Lower lobe of right lung (tissue), 2 donors: ENCODE measurements at regions not wholly inside any gene's neighbourhood (a gene's known extent, or its start where the extent isn't known, plus 50 kb on each side); places are given as distances from the start of the nearest gene placed in this dataset.
"Not testable (repeated sequence)": the region's sequence is repeated elsewhere in the genome, so short reads cannot be mapped to it uniquely, and the experiment has no call there.

Source experiments
- ATAC-seq, 2 donors: fragments of 200-7000 bp; cut with Tn5 transposase; one replicate each; pipeline ENCODE4 v1.9.1; 2020 to 2022; ENCODE audit warnings: mild to moderate bottlenecking in 2 of 2, moderate library complexity in 2 of 2
- DNase-seq: peaks from one replicate; pipeline ENCODE4 v3.0.0-alpha.2; 2020
- H3K27ac ChIP-seq: fragments of 200-600 bp; one replicate; pipeline ENCODE4 v1.8.0; 2022
- H3K27me3 ChIP-seq: fragments of 200-600 bp; one replicate; pipeline ENCODE4 v1.8.0; 2022; ENCODE audit warnings: low read depth
- H3K36me3 ChIP-seq: fragments of 200-600 bp; one replicate; pipeline ENCODE4 v1.8.0; 2022; ENCODE audit warnings: mild to moderate bottlenecking
- H3K4me1 ChIP-seq: fragments of 200-600 bp; one replicate; pipeline ENCODE4 v1.8.0; 2022
- H3K4me3 ChIP-seq: fragments of 200-600 bp; one replicate; pipeline ENCODE4 v1.8.0; 2022; ENCODE audit warnings: mild to moderate bottlenecking
- H3K9me3 ChIP-seq: fragments of 200-600 bp; one replicate; pipeline ENCODE4 v1.8.0; 2022
- intact Hi-C: fragments of 100-400 bp; cut with DNase I; formaldehyde crosslinking; loops from one replicate; pipeline ENCODE4 v1.11.0; 2022
- TF ChIP-seq, protein P1 (sequence below): fragments of 200-600 bp; IDR thresholded peaks from one replicate; pipeline ENCODE4 v1.8.0; 2022; ENCODE audit warnings: antibody characterized with exemption, mild to moderate bottlenecking
- donor health status: DM: no; HTN: yes; CAD: no; lungs with severe emphysema.

DNA sequence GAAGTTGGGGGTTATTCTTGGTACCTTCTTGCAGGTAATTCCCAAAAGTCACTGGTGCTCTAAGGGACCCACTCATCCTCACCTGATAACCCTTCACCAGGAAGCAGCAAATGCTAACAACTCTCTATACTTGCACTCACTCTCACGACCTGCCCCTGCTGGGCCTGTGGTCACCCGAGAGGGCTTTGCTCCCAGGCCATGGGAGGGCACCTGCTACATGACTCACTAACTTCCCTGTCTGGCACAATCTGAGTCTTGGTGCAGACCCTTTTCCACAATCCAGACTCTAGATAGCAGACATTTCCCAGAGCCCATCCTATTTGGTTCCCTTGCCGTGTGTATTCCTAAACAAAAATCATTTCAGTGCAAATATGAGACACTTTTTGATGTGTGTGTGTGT, 403.8 kb upstream of the FAT1 start:
- TF ChIP-seq, protein P1, sequence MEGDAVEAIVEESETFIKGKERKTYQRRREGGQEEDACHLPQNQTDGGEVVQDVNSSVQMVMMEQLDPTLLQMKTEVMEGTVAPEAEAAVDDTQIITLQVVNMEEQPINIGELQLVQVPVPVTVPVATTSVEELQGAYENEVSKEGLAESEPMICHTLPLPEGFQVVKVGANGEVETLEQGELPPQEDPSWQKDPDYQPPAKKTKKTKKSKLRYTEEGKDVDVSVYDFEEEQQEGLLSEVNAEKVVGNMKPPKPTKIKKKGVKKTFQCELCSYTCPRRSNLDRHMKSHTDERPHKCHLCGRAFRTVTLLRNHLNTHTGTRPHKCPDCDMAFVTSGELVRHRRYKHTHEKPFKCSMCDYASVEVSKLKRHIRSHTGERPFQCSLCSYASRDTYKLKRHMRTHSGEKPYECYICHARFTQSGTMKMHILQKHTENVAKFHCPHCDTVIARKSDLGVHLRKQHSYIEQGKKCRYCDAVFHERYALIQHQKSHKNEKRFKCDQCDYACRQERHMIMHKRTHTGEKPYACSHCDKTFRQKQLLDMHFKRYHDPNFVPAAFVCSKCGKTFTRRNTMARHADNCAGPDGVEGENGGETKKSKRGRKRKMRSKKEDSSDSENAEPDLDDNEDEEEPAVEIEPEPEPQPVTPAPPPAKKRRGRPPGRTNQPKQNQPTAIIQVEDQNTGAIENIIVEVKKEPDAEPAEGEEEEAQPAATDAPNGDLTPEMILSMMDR: no peak
- intact Hi-C loops: no loop called here

GRCh38 chr4:187128222-187128621, 404.6 kb upstream of the FAT1 start:
- Histone ChIP-seq H3K36me3 (no peaks in the 10 kb centered on the region), H3K27ac (no peak overlapping the region), H3K4me1 (no peaks in the 10 kb centered on the region), H3K27me3 (no peaks in the 10 kb centered on the region), H3K4me3 (no peak overlapping the region), H3K9me3 (no peaks in the 10 kb centered on the region)
- intact Hi-C loops: no loop called here
- ATAC-seq: no peak
- DNase-seq: no peak
- TF ChIP-seq, protein P1: no peak

More for the DNA sequence above, 403.8 kb upstream of the FAT1 start:
- Histone ChIP-seq H3K27me3 (no peaks in the 10 kb centered on the region), H3K9me3 (no peaks in the 10 kb centered on the region), H3K27ac (no peak overlapping the region), H3K4me3 (no peak overlapping the region), H3K4me1 (no peaks in the 10 kb centered on the region), H3K36me3 (no peaks in the 10 kb centered on the region)
- DNase-seq: no peak
- no peak for ATAC-seq

- Histone ChIP-seq H3K27ac (no peak overlapping the region), H3K36me3 (no peaks in the 10 kb centered on the region), H3K4me1 (no peaks in the 10 kb centered on the region), H3K9me3 (no peaks in the 10 kb centered on the region), H3K4me3 (no peak overlapping the region), H3K27me3 (no peaks in the 10 kb centered on the region)
- intact Hi-C loops: no loop called here
- no peak for ATAC-seq
- TF ChIP-seq, protein P1: no peak
- DNase-seq: no peak
Measured at GRCh38 chr4:187128976-187129375, 405.3 kb upstream of the FAT1 start.

GRCh38 chr4:187131826-187132225, 408.2 kb upstream of the FAT1 start:
- ATAC-seq, H3K36me3 ChIP-seq, intact Hi-C loops, H3K4me3 ChIP-seq, H3K27me3 ChIP-seq, H3K9me3 ChIP-seq, H3K4me1 ChIP-seq, DNase-seq, H3K27ac ChIP-seq: not testable (repeated sequence)

- Histone ChIP-seq H3K36me3 (no peaks in the 10 kb centered on the region), H3K4me1 (no peaks in the 10 kb centered on the region), H3K27ac (no peak overlapping the region), H3K27me3 (no peaks in the 10 kb centered on the region), H3K4me3 (no peak overlapping the region), H3K9me3 (no peaks in the 10 kb centered on the region)
- ATAC-seq (peak in 1 of 2 donors; percentile 37), DNase-seq (no peak)
- TF ChIP-seq, protein P1: no peak
- intact Hi-C loops: no loop called here
Measured at GRCh38 chr4:187135878-187136277, 412.2 kb upstream of the FAT1 start.

DNA sequence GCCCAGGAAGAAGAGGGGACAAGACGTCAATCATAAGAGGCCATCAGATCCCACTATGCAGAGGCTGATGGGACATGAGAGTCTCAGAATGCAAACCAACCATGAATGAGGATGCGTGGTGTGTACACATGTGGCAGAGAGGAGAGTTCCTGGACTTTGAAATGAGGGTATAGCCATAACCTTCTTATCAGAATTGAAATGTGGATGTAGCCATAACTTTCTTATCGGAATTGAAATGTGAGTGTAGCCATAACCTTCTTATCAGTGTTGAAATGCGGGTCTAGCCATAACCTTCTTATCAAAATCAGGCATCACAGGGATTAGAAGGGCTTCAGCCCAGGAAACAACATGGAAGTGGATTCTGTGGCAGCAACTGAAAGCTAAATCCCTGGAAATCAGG, 415.5 kb upstream of the FAT1 start:
- Histone ChIP-seq H3K27me3 (no peaks in the 10 kb centered on the region), H3K9me3 (no peaks in the 10 kb centered on the region), H3K36me3 (no peaks in the 10 kb centered on the region), H3K4me1 (no peaks in the 10 kb centered on the region), H3K4me3 (no peak overlapping the region), H3K27ac (no peak overlapping the region)
- TF ChIP-seq, protein P1: no peak
- ATAC-seq (no peak), DNase-seq (no peak)
- intact Hi-C loops: no loop called here
